ENCODE measurements at regions not wholly inside any gene's neighbourhood (a gene's known extent, or its start where the extent isn't known, plus 50 kb on each side); places are given as distances from the start of the nearest gene placed in this dataset.

DNA sequence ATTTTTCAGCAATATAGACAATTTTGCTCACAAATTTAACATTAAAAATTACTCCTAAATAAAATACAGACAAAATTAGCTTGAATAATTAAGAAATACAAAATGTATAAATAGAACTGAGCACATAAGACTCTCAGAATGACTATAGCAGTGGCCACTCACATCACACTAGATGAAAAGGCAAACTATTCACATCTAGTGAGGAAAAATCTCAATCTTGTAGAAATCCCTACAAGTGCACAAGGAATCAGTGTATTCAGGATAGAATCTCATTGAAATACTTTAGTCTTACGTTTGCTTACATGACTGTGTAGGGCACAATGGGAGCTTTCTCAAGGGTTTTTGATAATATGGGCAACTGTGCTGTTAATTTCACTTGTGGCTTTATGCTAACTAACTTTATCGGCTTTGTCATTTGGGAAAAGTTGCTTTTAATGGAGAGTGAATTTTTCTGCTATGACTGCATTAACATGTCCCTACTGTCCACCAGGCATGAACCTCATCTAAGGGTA, 678.9 kb upstream of the LRRTM4 start:
- H3K9me3 Mint-ChIP-seq, result peaks cover 4 to 30% (median 7%) of the 10 kb centered on the region in 11 donors
- Histone ChIP-seq H3K4me3 (ENCODE audit: low read length) (no peak overlapping the region), H3K9me3 (ENCODE audit: control insufficient read depth in 2 of 3, low read length in 3 of 3) (no peaks in the 10 kb centered on the region), H3K36me3 (ENCODE audit: control insufficient read depth in 2 of 3, insufficient read depth in 3 of 3, low read length in 3 of 3) (no peaks in the 10 kb centered on the region), H3K27me3 (ENCODE audit: control insufficient read depth in 2 of 2, insufficient read depth in 2 of 2, low read length in 2 of 2) (no peaks in the 10 kb centered on the region), H3K4me1 (ENCODE audit: control insufficient read depth in 2 of 2, insufficient read depth in 2 of 2, low read length in 2 of 2) (no peaks in the 10 kb centered on the region), H3K27ac (ENCODE audit: low read depth, low read length) (no peak overlapping the region)
- H3K4me1 Mint-ChIP-seq, result no peaks in the 10 kb centered on the region
- no peak overlapping the region for H3K4me3 Mint-ChIP-seq
- intact Hi-C loops (cut with micrococcal nuclease), result no loop called here
- no peaks in the 10 kb centered on the region for H3K36me3 Mint-ChIP-seq
- ChIA-PET CTCF (no interaction called here), POLR2A (no interaction called here)
- no peaks in the 10 kb centered on the region for H3K27me3 Mint-ChIP-seq
- no peak overlapping the region for H3K27ac Mint-ChIP-seq
- DNase-seq (no peak), ATAC-seq (no peak)

DNA sequence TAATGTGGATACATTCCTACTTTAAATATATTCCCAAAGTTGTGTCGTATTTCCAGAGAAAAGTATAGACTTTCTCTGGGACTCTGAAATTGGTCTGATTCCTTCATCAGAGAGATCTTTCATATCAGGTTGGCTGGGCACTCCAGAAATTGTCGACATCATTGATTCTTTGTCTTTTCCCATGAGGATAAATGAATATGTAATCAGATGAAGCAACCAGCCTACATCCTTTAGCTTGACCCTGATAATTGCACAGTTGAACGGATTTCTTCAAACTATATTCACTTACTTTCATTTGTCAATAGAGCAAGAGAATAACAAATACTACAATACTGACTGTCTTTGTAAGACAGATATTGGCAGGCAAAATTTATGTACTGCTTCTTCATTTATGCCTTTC, 680.2 kb upstream of the LRRTM4 start:
- no peaks in the 10 kb centered on the region for H3K27me3 Mint-ChIP-seq
- Histone ChIP-seq H3K4me3 (ENCODE audit: low read length) (no peak overlapping the region), H3K4me1 (ENCODE audit: control insufficient read depth in 2 of 2, insufficient read depth in 2 of 2, low read length in 2 of 2) (no peaks in the 10 kb centered on the region), H3K27ac (ENCODE audit: low read depth, low read length) (no peak overlapping the region), H3K27me3 (ENCODE audit: control insufficient read depth in 2 of 2, insufficient read depth in 2 of 2, low read length in 2 of 2) (no peaks in the 10 kb centered on the region), H3K9me3 (ENCODE audit: control insufficient read depth in 2 of 3, low read length in 3 of 3) (no peaks in the 10 kb centered on the region), H3K36me3 (ENCODE audit: control insufficient read depth in 2 of 3, insufficient read depth in 3 of 3, low read length in 3 of 3) (no peaks in the 10 kb centered on the region)
- H3K9me3 Mint-ChIP-seq, result peaks cover 4 to 24% (median 13%) of the 10 kb centered on the region in 11 donors
- DNase-seq, result no peak
- intact Hi-C loops (cut with micrococcal nuclease), result no loop called here
- ATAC-seq, result no peak
- POLR2A ChIA-PET, result no interaction called here
- no peak overlapping the region for H3K27ac Mint-ChIP-seq
- H3K4me3 Mint-ChIP-seq, result no peak overlapping the region
- H3K4me1 Mint-ChIP-seq, result no peaks in the 10 kb centered on the region
- no peaks in the 10 kb centered on the region for H3K36me3 Mint-ChIP-seq
- CTCF ChIA-PET, result no interaction called here

DNA sequence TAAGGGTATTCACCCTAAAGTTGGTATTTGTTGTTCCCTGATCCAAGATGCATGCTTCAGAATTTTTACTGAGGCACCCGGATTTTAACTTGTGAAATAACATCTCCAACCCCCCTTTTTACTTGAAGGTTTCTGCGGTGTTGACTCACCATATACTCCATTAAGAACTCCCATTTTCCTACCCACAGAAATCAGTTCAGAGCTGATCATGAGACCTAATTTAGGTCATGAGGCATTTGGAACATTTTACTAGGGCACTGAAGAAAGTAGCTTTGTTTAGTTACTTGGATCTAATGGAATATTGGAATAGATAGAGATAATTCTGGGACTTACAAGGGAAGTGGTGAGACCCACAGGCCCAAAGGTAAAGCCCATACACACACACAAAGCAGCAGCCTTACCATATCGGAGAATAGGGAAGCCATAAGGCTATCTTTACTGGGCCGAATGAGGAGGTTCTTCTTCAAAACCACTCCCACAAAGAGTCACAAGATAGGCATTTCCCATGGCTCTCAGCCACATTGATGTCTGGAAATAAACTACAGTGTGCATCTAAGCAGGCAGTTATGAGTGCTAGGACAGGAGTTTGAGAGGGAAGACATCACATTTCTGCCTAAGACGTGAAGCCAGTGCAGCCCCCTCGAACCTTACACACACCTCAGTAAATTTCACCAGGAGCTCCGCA, 681.0 kb upstream of the LRRTM4 start:
- ATAC-seq (no peak), DNase-seq (no peak)
- H3K4me1 ChIP-seq (ENCODE audit: control insufficient read depth in 2 of 2, insufficient read depth in 2 of 2, low read length in 2 of 2), result no peaks in the 10 kb centered on the region
- no peak overlapping the region for H3K4me3 Mint-ChIP-seq
- no peaks in the 10 kb centered on the region for H3K36me3 Mint-ChIP-seq
- no peaks in the 10 kb centered on the region for H3K27me3 ChIP-seq (ENCODE audit: control insufficient read depth in 2 of 2, insufficient read depth in 2 of 2, low read length in 2 of 2)
- POLR2A ChIA-PET, result no interaction called here
- no peak overlapping the region for H3K27ac Mint-ChIP-seq
- peaks cover 4 to 20% (median 9%) of the 10 kb centered on the region in 11 donors for H3K9me3 Mint-ChIP-seq
- H3K27ac ChIP-seq (ENCODE audit: low read depth, low read length), result no peak overlapping the region
- intact Hi-C loops (cut with micrococcal nuclease), result no loop called here
- CTCF ChIA-PET, result no interaction called here
- no peaks in the 10 kb centered on the region for H3K9me3 ChIP-seq (ENCODE audit: control insufficient read depth in 2 of 3, low read length in 3 of 3)
- H3K27me3 Mint-ChIP-seq, result no peaks in the 10 kb centered on the region
- H3K36me3 ChIP-seq (ENCODE audit: control insufficient read depth in 2 of 3, insufficient read depth in 3 of 3, low read length in 3 of 3), result no peaks in the 10 kb centered on the region
- no peaks in the 10 kb centered on the region for H3K4me1 Mint-ChIP-seq
- no peak overlapping the region for H3K4me3 ChIP-seq (ENCODE audit: low read length)

DNA sequence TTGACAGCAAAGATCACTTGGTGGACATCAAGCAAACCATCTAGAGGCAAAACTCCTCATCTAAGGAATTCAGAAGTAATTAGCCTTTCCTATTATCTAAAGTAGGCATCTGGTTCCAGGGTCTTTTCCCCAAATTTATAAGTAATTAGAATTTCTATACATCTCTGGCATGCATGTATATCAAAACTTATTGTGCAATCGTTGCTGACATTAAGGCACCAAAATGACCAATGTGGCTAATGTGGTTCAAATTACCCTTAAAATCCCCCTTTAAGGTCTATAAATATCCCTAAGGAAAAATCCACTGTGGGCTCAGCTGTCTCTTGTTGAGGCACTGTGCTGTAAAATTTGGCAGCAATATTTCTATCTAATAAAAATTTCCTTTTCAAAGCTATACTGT, 695.9 kb upstream of the LRRTM4 start:
- no peak for DNase-seq

DNA sequence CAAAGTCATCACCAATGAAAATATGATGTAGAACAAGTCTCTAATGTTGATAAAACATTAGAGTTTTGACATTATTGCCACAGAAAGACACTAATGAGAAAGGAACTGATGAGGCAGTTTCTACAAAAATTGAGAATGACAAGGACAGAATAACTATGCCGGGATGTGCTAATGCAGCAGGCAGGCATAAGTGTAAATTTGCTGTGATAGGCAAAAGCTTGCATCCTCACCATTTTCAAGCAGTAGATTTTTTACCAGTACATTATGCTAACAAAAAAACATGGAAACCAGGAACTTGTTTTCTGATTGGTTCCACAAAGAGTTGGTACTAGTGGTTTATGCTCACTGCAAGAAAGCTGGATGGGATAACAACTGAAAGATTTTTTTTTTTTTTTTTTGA, 715.5 kb upstream of the LRRTM4 start:
- Histone ChIP-seq H3K4me3 (ENCODE audit: low read length) (no peak overlapping the region), H3K27me3 (ENCODE audit: control insufficient read depth in 2 of 2, insufficient read depth in 2 of 2, low read length in 2 of 2) (no peaks in the 10 kb centered on the region), H3K36me3 (ENCODE audit: control insufficient read depth in 2 of 3, insufficient read depth in 3 of 3, low read length in 3 of 3) (no peaks in the 10 kb centered on the region), H3K9me3 (ENCODE audit: control insufficient read depth in 2 of 3, low read length in 3 of 3) (peaks cover 0 to 6% (median 0%) of the 10 kb centered on the region in 3 experiments), H3K27ac (ENCODE audit: low read depth, low read length) (no peak overlapping the region), H3K4me1 (ENCODE audit: control insufficient read depth in 2 of 2, insufficient read depth in 2 of 2, low read length in 2 of 2) (no peaks in the 10 kb centered on the region)
- Mint-ChIP-seq H3K9me3 (peaks cover 0 to 21% (median 8%) of the 10 kb centered on the region in 11 donors), H3K4me1 (no peaks in the 10 kb centered on the region), H3K27me3 (no peaks in the 10 kb centered on the region), H3K4me3 (no peak overlapping the region), H3K27ac (no peak overlapping the region), H3K36me3 (no peaks in the 10 kb centered on the region)
- CTCF ChIA-PET, result no interaction called here
- DNase-seq (no peak), ATAC-seq (no peak)
- intact Hi-C loops (cut with micrococcal nuclease), result no loop called here
- POLR2A ChIA-PET, result no interaction called here

More for the DNA sequence above, 695.9 kb upstream of the LRRTM4 start:
- H3K36me3 Mint-ChIP-seq, result no peaks in the 10 kb centered on the region
- no peaks in the 10 kb centered on the region for H3K4me1 ChIP-seq (ENCODE audit: control insufficient read depth in 2 of 2, insufficient read depth in 2 of 2, low read length in 2 of 2)
- ChIA-PET POLR2A (no interaction called here), CTCF (no interaction called here)
- intact Hi-C loops (cut with micrococcal nuclease), result no loop called here
- peaks cover 0 to 44% (median 15%) of the 10 kb centered on the region in 11 donors for H3K9me3 Mint-ChIP-seq
- H3K36me3 ChIP-seq (ENCODE audit: control insufficient read depth in 2 of 3, insufficient read depth in 3 of 3, low read length in 3 of 3), result no peaks in the 10 kb centered on the region
- no peaks in the 10 kb centered on the region for H3K4me1 Mint-ChIP-seq
- H3K27ac ChIP-seq (ENCODE audit: low read depth, low read length), result no peak overlapping the region
- no peak overlapping the region for H3K27ac Mint-ChIP-seq
- H3K4me3 ChIP-seq (ENCODE audit: low read length), result no peak overlapping the region
- H3K27me3 Mint-ChIP-seq, result no peaks in the 10 kb centered on the region
- no peaks in the 10 kb centered on the region for H3K27me3 ChIP-seq (ENCODE audit: control insufficient read depth in 2 of 2, insufficient read depth in 2 of 2, low read length in 2 of 2)
- ATAC-seq, result no peak
- no peak overlapping the region for H3K4me3 Mint-ChIP-seq
- peaks cover 0 to 4% (median 0%) of the 10 kb centered on the region in 3 experiments for H3K9me3 ChIP-seq (ENCODE audit: control insufficient read depth in 2 of 3, low read length in 3 of 3)

DNA sequence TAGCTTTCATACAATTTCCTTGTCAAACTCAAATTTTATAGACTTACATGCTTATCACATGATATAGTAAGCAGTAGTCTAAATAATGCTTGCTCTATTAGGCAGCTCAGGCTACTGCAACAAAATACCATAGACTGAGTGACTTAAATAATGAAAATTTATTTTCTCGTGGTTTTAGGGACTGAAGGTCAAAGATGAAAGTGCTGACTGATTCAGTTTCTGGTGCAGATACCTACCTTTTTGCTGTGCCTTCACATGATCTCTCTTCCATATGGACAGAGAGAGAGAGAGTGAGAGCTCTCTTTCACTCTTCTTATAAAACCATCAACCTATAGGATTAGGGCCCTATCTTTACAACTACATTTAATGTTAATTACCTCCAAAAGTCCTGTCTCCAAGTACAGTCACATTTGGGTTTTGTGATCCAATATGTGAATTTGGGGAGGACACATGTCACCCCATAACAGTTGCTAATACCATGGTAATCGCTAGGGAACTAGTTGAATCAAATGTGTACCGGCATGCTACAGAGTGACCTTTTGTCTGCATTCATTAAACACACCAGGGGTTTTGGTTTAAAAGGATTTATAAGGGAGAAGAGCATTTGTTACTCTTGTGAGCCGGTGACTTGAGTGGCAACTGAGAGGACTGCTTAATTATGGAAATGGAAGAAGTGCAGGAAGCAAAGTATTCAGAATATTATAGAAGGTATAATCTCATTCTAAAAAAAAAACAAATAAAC, 723.4 kb upstream of the LRRTM4 start:
- Mint-ChIP-seq H3K27me3 (no peaks in the 10 kb centered on the region), H3K27ac (no peak overlapping the region), H3K4me1 (no peaks in the 10 kb centered on the region), H3K9me3 (peaks cover 3 to 39% (median 16%) of the 10 kb centered on the region in 11 donors), H3K4me3 (no peak overlapping the region), H3K36me3 (no peaks in the 10 kb centered on the region)
- ChIA-PET CTCF (no interaction called here), POLR2A (no interaction called here)
- no peak overlapping the region for H3K27ac ChIP-seq (ENCODE audit: low read depth, low read length)
- no peaks in the 10 kb centered on the region for H3K9me3 ChIP-seq (ENCODE audit: control insufficient read depth in 2 of 3, low read length in 3 of 3)
- no peaks in the 10 kb centered on the region for H3K4me1 ChIP-seq (ENCODE audit: control insufficient read depth in 2 of 2, insufficient read depth in 2 of 2, low read length in 2 of 2)
- intact Hi-C loops (cut with micrococcal nuclease), result no loop called here
- no peaks in the 10 kb centered on the region for H3K36me3 ChIP-seq (ENCODE audit: control insufficient read depth in 2 of 3, insufficient read depth in 3 of 3, low read length in 3 of 3)
- no peaks in the 10 kb centered on the region for H3K27me3 ChIP-seq (ENCODE audit: control insufficient read depth in 2 of 2, insufficient read depth in 2 of 2, low read length in 2 of 2)
- DNase-seq (no peak), ATAC-seq (no peak)
- H3K4me3 ChIP-seq (ENCODE audit: low read length), result no peak overlapping the region

DNA sequence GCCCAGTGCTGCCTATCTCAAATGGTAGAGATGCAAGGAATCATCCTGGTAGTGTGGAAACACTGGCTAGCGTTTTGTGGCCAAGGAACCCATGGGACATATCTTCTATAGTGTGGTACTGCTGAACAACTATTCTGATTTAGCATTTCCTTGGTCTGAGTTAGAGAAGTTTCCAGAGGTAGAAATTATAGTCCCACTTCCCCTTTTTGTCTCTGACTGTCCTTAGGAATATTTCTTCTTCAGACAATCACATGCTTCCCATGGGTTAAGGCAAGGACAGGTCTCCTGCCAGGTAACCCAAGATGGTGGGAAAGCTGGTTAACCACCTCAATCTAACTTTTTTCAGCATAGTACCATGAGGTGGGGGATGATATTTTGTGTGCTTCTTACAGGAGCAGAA, 729.5 kb upstream of the LRRTM4 start:
- DNase-seq, result no peak

More for the DNA sequence above, 729.5 kb upstream of the LRRTM4 start:
- no peak overlapping the region for H3K27ac Mint-ChIP-seq
- POLR2A ChIA-PET, result no interaction called here
- ATAC-seq, result no peak
- H3K9me3 Mint-ChIP-seq, result peaks cover 2 to 38% (median 15%) of the 10 kb centered on the region in 11 donors
- no peaks in the 10 kb centered on the region for H3K27me3 Mint-ChIP-seq
- Histone ChIP-seq H3K27me3 (ENCODE audit: control insufficient read depth in 2 of 2, insufficient read depth in 2 of 2, low read length in 2 of 2) (no peaks in the 10 kb centered on the region), H3K9me3 (ENCODE audit: control insufficient read depth in 2 of 3, low read length in 3 of 3) (no peaks in the 10 kb centered on the region), H3K27ac (ENCODE audit: low read depth, low read length) (no peak overlapping the region), H3K4me3 (ENCODE audit: low read length) (no peak overlapping the region), H3K36me3 (ENCODE audit: control insufficient read depth in 2 of 3, insufficient read depth in 3 of 3, low read length in 3 of 3) (no peaks in the 10 kb centered on the region), H3K4me1 (ENCODE audit: control insufficient read depth in 2 of 2, insufficient read depth in 2 of 2, low read length in 2 of 2) (no peaks in the 10 kb centered on the region)
- CTCF ChIA-PET, result interaction anchor here (0.6 kb wide), 1 partner anchor 9 kb away, joined by 3 read pairs; no protein-coding TSS in a partner anchor
- H3K4me3 Mint-ChIP-seq, result no peak overlapping the region
- intact Hi-C loops (cut with micrococcal nuclease), result no loop called here
- H3K36me3 Mint-ChIP-seq, result no peaks in the 10 kb centered on the region
- no peaks in the 10 kb centered on the region for H3K4me1 Mint-ChIP-seq
